PC-9 (cell line): ENCODE measurements at regions not wholly inside any gene's neighbourhood (a gene's known extent, or its start where the extent isn't known, plus 50 kb on each side); places are given as distances from the start of the nearest gene placed in this dataset.

Experiments used
- BruUV-seq: library from RNA; stranded (reverse); fragments of 400-500 nt; replicated peaks from 2 replicates; lab custom pipeline; 2021; lab: Mats Ljungman, UMichigan
- CTCF ChIA-PET: fragments of 300-600 bp; sonication (Branson Sonifier 250); formaldehyde crosslinking; loops from one replicate; lab custom pipeline; 2022; ENCODE audit warnings: antibody characterized with exemption; lab: Charles Lee
- POLR2A ChIA-PET: fragments of 300-600 bp; sonication (Branson Sonifier 250); formaldehyde crosslinking; loops from one replicate; lab custom pipeline; 2022; ENCODE audit warnings: antibody characterized with exemption; ENCODE audit not compliant: unreplicated experiment; lab: Charles Lee
- DNase-seq, 2 experiments: peaks; one replicate each; pipeline versions ENCODE4 v3.0.0 to v3.0.0-alpha.2; 2015 to 2022; ENCODE audit warnings: mixed read lengths in 1 of 2
- H2AFZ ChIP-seq: fragments of 200-600 bp; sonication (generic); 2 replicates; pipeline ENCODE4 v1.8.1; 2017; ENCODE audit warnings: antibody characterized with exemption
- H3F3A ChIP-seq: fragments of 200-600 bp; sonication (generic); 2 replicates; pipeline ENCODE4 v1.8.1; 2017; ENCODE audit warnings: antibody characterized with exemption, mild to moderate bottlenecking, low read depth; ENCODE audit not compliant: insufficient read depth
- H3K27ac ChIP-seq: fragments of 200-600 bp; sonication (generic); 2 replicates; pipeline ENCODE4 v1.6.1; 2016; ENCODE audit warnings: mixed run types
- H3K27me3 ChIP-seq: fragments of 200-600 bp; sonication (generic); 2 replicates; pipeline ENCODE4 v1.6.1; 2016; ENCODE audit warnings: low read depth, mixed run types; ENCODE audit not compliant: insufficient read depth
- H3K36me3 ChIP-seq: fragments of 200-600 bp; sonication (generic); 2 replicates; pipeline ENCODE4 v1.6.1; 2016; ENCODE audit warnings: low read depth, mixed run types
- H3K4me1 ChIP-seq: fragments of 200-600 bp; sonication (generic); replicated peaks from 2 replicates; pipeline ENCODE4 v1.6.1; 2016; ENCODE audit warnings: mixed run types; ENCODE audit not compliant: insufficient read depth
- H3K4me2 ChIP-seq: fragments of 200-600 bp; sonication (generic); 2 replicates; pipeline ENCODE4 v1.6.1; 2017; ENCODE audit warnings: mixed run types
- H3K4me3 ChIP-seq: fragments of 200-600 bp; sonication (generic); 2 replicates; pipeline ENCODE4 v1.6.1; 2016; ENCODE audit warnings: mixed run types
- H3K79me2 ChIP-seq: fragments of 200-600 bp; sonication (generic); 2 replicates; pipeline ENCODE4 v1.6.1; 2017; ENCODE audit warnings: low read depth, mixed run types
- H3K9me2 ChIP-seq: fragments of 200-600 bp; sonication (generic); 2 replicates; pipeline ENCODE4 v1.8.1; 2017; ENCODE audit warnings: mild to moderate bottlenecking; ENCODE audit not compliant: insufficient read depth
- H3K9me3 ChIP-seq: fragments of 200-600 bp; sonication (generic); 2 replicates; pipeline ENCODE4 v1.8.1; 2016; ENCODE audit warnings: low read depth; ENCODE audit not compliant: insufficient read depth
- H4K20me1 ChIP-seq: fragments of 200-600 bp; sonication (generic); 2 replicates; pipeline ENCODE4 v1.8.1; 2017; ENCODE audit not compliant: insufficient read depth
- EZH2 ChIP-seq: fragments of 200-600 bp; sonication (generic); IDR thresholded peaks from 2 replicates; pipeline ENCODE4 v1.8.0; 2017; ENCODE audit warnings: antibody characterized with exemption, low read depth
- intact Hi-C: fragments of 100-400 bp; cut with micrococcal nuclease; formaldehyde crosslinking; loops from one replicate; pipeline ENCODE4 v1.10.0; 2022; ENCODE audit not compliant: unreplicated experiment
- TF ChIP-seq, protein P1 (sequence below): fragments of 200-600 bp; sonication (generic); conservative IDR thresholded peaks from 2 replicates; pipeline ENCODE4 v1.6.1; 2017; ENCODE audit warnings: mixed run types, antibody characterized with exemption, mild to moderate bottlenecking, moderate library complexity

DNA sequence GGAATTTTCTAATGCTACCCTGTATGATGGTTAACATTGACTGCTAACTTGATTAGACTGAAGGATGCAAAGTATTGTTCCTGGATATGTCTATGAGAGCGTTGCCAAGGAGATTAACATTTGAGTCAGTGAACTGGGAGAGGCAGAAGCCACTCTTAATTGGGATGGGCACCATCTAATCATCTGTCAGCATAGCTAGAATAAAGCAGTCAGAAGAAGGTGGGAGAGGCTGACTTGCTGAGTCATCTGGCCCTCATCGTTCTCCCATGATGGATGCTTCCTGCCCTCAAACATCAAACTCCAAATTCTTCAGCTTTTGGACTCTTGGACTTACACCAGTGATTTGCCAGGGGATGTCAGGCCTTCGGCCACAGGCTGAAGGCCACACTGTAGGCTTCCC, 878.5 kb downstream of the PCDH7 start:
- Histone ChIP-seq H3K27me3 (no peaks in the 10 kb centered on the region), H3F3A (no peaks in the 10 kb centered on the region), H3K79me2 (no peaks in the 10 kb centered on the region), H3K36me3 (no peaks in the 10 kb centered on the region), H3K4me2 (no peak overlapping the region), H2AFZ (no peak overlapping the region), H3K9me2 (no peaks in the 10 kb centered on the region), H4K20me1 (no peaks in the 10 kb centered on the region), H3K27ac (no peak overlapping the region), H3K4me3 (no peak overlapping the region), H3K4me1 (no peaks in the 10 kb centered on the region), H3K9me3 (no peaks in the 10 kb centered on the region)
- CTCF ChIA-PET: no interaction called here
- no peak for DNase-seq
- intact Hi-C loops: no loop called here
- no peak for TF ChIP-seq EZH2
- TF ChIP-seq, protein P1, sequence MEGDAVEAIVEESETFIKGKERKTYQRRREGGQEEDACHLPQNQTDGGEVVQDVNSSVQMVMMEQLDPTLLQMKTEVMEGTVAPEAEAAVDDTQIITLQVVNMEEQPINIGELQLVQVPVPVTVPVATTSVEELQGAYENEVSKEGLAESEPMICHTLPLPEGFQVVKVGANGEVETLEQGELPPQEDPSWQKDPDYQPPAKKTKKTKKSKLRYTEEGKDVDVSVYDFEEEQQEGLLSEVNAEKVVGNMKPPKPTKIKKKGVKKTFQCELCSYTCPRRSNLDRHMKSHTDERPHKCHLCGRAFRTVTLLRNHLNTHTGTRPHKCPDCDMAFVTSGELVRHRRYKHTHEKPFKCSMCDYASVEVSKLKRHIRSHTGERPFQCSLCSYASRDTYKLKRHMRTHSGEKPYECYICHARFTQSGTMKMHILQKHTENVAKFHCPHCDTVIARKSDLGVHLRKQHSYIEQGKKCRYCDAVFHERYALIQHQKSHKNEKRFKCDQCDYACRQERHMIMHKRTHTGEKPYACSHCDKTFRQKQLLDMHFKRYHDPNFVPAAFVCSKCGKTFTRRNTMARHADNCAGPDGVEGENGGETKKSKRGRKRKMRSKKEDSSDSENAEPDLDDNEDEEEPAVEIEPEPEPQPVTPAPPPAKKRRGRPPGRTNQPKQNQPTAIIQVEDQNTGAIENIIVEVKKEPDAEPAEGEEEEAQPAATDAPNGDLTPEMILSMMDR: no peak
- POLR2A ChIA-PET: no interaction called here
- no TSS peak for BruUV-seq

DNA sequence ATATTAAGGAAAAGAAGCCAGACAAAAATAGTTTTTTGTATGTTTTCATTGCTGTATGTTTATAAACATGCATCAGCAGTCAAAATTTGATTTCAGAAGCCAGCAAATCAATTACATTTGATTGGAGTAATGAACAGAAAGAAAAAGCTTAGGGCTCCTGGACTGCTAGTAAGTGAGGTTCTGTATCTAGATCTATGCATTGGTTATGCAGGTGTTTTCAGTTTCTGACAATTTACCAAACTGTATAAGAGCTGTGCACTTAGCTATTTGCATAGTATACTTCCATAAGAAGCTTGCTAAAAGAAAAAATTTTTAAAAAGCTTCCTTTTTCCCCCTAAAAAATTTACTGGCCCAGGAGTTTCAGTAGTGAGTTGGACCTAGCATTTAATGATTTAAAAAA, 881.6 kb downstream of the PCDH7 start:
- H3K4me1 ChIP-seq: no peaks in the 10 kb centered on the region
- no peak for TF ChIP-seq EZH2
- TF ChIP-seq, protein P1: no peak
- H3K27me3 ChIP-seq: no peaks in the 10 kb centered on the region
- no peak overlapping the region for H3K4me3 ChIP-seq
- H3F3A ChIP-seq: no peaks in the 10 kb centered on the region
- ChIA-PET CTCF (no interaction called here), POLR2A (no interaction called here)
- intact Hi-C loops: no loop called here
- no peaks in the 10 kb centered on the region for H3K36me3 ChIP-seq
- H3K27ac ChIP-seq: no peak overlapping the region
- H2AFZ ChIP-seq: no peak overlapping the region
- DNase-seq: no peak
- H3K4me2 ChIP-seq: no peak overlapping the region
- no peaks in the 10 kb centered on the region for H4K20me1 ChIP-seq
- H3K9me2 ChIP-seq: no peaks in the 10 kb centered on the region
- no peaks in the 10 kb centered on the region for H3K9me3 ChIP-seq
- BruUV-seq: no TSS peak
- H3K79me2 ChIP-seq: no peaks in the 10 kb centered on the region

DNA sequence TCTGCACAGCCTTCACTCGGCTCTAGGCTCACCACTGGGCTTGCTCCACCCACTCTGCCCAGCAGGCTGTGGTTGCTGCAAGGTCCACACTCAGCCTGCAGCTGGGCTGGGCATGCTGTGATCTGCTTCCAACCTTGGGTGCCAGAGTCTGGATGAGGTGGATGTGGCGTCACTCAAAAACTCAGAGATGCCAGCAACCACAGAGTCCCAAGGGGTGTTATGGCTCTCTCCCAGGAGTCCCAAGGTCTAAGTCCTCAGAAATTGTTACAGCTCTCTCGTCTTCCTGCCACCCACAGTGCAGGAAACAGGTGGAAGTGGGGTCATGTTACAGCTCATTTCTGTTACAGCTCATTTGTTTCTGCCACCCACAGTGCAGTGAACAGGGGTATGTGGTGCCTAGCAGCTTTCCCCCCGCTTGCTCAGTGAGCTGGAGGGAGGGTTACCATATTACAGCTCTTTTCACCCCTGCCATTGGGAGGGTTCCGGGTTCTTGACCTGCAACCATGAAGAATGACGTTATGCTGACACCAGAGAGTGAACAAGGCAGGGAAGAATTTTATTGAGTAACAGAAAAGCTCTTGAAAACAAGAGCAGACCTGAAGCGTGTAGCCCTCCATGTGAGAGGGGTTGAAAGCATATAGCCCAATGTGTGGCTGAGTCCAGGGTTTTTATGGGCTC, 893.9 kb downstream of the PCDH7 start:
- H3K9me2 ChIP-seq: no peaks in the 10 kb centered on the region
- POLR2A ChIA-PET: no interaction called here
- no peak overlapping the region for H2AFZ ChIP-seq
- H3K4me3 ChIP-seq: no peak overlapping the region
- H3K9me3 ChIP-seq: no peaks in the 10 kb centered on the region; the same call in 1 of the 2 replicates
- intact Hi-C loops: no loop called here
- H3K36me3 ChIP-seq: no peaks in the 10 kb centered on the region
- no peaks in the 10 kb centered on the region for H3F3A ChIP-seq
- TF ChIP-seq, protein P1: no peak
- TF ChIP-seq EZH2: no peak
- H3K4me2 ChIP-seq: no peak overlapping the region
- H3K27ac ChIP-seq: no peak overlapping the region
- H3K4me1 ChIP-seq: no peaks in the 10 kb centered on the region
- no peaks in the 10 kb centered on the region for H3K27me3 ChIP-seq
- DNase-seq: peak in 1 of 2 experiments; percentile 1
- CTCF ChIA-PET: interaction anchor here (0.6 kb wide), 2 partner anchors 134 to 1537 kb away, joined by 3 to 7 read pairs; no protein-coding TSS in a partner anchor
- no peaks in the 10 kb centered on the region for H4K20me1 ChIP-seq
- BruUV-seq: no TSS peak
- no peaks in the 10 kb centered on the region for H3K79me2 ChIP-seq
